ENCODE measurements at regions not wholly inside any gene's neighbourhood (a gene's known extent, or its start where the extent isn't known, plus 50 kb on each side); places are given as distances from the start of the nearest gene placed in this dataset.

- no peak for TF ChIP-seq CTCF (IDR thresholded peaks at IDR 0.05)
- Histone ChIP-seq H3K9me3 (no peaks in the 10 kb centered on the region), H3K4me1 (no peaks in the 10 kb centered on the region), H3K4me3 (no peak overlapping the region), H3K36me3 (no peaks in the 10 kb centered on the region), H3K27me3 (no peaks in the 10 kb centered on the region), H3K27ac (no peak overlapping the region)
- no peak for DNase-seq (ENCODE audit: low spot score in 2 of 2)
- intact Hi-C loops (cut with DNase I) = no loop called here
Observed at GRCh38 chr7:34539003-34539402, 119.0 kb upstream of the NPSR1 start.

GRCh38 chr7:34544621-34545020 is 113.4 kb upstream of the NPSR1 start:
- DNase-seq (ENCODE audit: low spot score in 2 of 2) = no peak
- intact Hi-C loops (cut with DNase I) = no loop called here
- TF ChIP-seq CTCF (IDR thresholded peaks at IDR 0.05) = no peak

GRCh38 chr7:34550996-34551395 is 107.0 kb upstream of the NPSR1 start:
- no peaks in the 10 kb centered on the region for H3K36me3 ChIP-seq
- H3K4me3 ChIP-seq = no peak overlapping the region
- H3K9me3 ChIP-seq = no peaks in the 10 kb centered on the region
- H3K27me3 ChIP-seq = no peaks in the 10 kb centered on the region
- TF ChIP-seq CTCF (IDR thresholded peaks at IDR 0.05) = no peak
- no peak for DNase-seq (ENCODE audit: low spot score in 2 of 2)
- intact Hi-C loops (cut with DNase I) = no loop called here
- no peak overlapping the region for H3K27ac ChIP-seq
- H3K4me1 ChIP-seq = no peaks in the 10 kb centered on the region

More at GRCh38 chr7:34544621-34545020, 113.4 kb upstream of the NPSR1 start:
- no peaks in the 10 kb centered on the region for H3K27me3 ChIP-seq
- H3K36me3 ChIP-seq = no peaks in the 10 kb centered on the region
- H3K9me3 ChIP-seq = no peaks in the 10 kb centered on the region
- no peaks in the 10 kb centered on the region for H3K4me1 ChIP-seq
- H3K27ac ChIP-seq = no peak overlapping the region
- H3K4me3 ChIP-seq = no peak overlapping the region

GRCh38 chr7:34552502-34552901 is 105.5 kb upstream of the NPSR1 start:
- intact Hi-C loops (cut with DNase I) = no loop called here
- Histone ChIP-seq H3K4me1 (no peaks in the 10 kb centered on the region), H3K9me3 (peaks cover 0 to 8% of the 10 kb centered on the region in 2 donors), H3K36me3 (no peaks in the 10 kb centered on the region), H3K4me3 (no peak overlapping the region), H3K27ac (no peak overlapping the region), H3K27me3 (no peaks in the 10 kb centered on the region)
- no peak for TF ChIP-seq CTCF (IDR thresholded peaks at IDR 0.05)
- no peak for DNase-seq (ENCODE audit: low spot score in 2 of 2)

GRCh38 chr7:34558022-34558421 is 100.0 kb upstream of the NPSR1 start:
- H3K36me3 ChIP-seq = no peaks in the 10 kb centered on the region
- H3K4me1 ChIP-seq = no peaks in the 10 kb centered on the region
- DNase-seq (ENCODE audit: low spot score in 2 of 2) = no peak
- H3K9me3 ChIP-seq = peaks cover 0 to 8% of the 10 kb centered on the region in 2 donors
- H3K4me3 ChIP-seq = no peak overlapping the region
- intact Hi-C loops (cut with DNase I) = no loop called here
- H3K27me3 ChIP-seq = no peaks in the 10 kb centered on the region
- no peak overlapping the region for H3K27ac ChIP-seq
- no peak for TF ChIP-seq CTCF (IDR thresholded peaks at IDR 0.05)

GRCh38 chr7:34564091-34564490 is 93.9 kb upstream of the NPSR1 start:
- Histone ChIP-seq H3K36me3 (no peaks in the 10 kb centered on the region), H3K9me3 (no peaks in the 10 kb centered on the region), H3K4me1 (no peaks in the 10 kb centered on the region), H3K27ac (no peak overlapping the region), H3K27me3 (no peaks in the 10 kb centered on the region), H3K4me3 (no peak overlapping the region)
- no peak for DNase-seq (ENCODE audit: low spot score in 2 of 2)
- intact Hi-C loops (cut with DNase I) = no loop called here
- TF ChIP-seq CTCF (IDR thresholded peaks at IDR 0.05) = no peak

Measured in ascending aorta (tissue), 2 donors.